GM12878 (cell line): ENCODE measurements at regions not wholly inside any gene's neighbourhood (a gene's known extent, or its start where the extent isn't known, plus 50 kb on each side); places are given as distances from the start of the nearest gene placed in this dataset.
"Not testable (repeated sequence)": the region's sequence is repeated elsewhere in the genome, so short reads cannot be mapped to it uniquely, and the experiment has no call there.

Source experiments
- EZH2 ChIP-seq: IDR thresholded peaks from 2 replicates; pipeline ENCODE4 v1.6.1; 2012; ENCODE audit warnings: low read depth, mild to moderate bottlenecking, control low read depth, inconsistent platforms, low read length, borderline replicate concordance; ENCODE audit not compliant: control insufficient read depth
- HDAC6 ChIP-seq: fragments of 200-600 bp; sonication (generic); IDR thresholded peaks from one replicate; pipeline ENCODE4 v1.8.0; 2017; ENCODE audit warnings: antibody characterized with exemption; ENCODE audit not compliant: unreplicated experiment
- HDGF ChIP-seq: fragments of 450-650 bp; IDR thresholded peaks from 2 replicates; pipeline ENCODE4 v1.6.1; 2016; ENCODE audit warnings: antibody characterized with exemption
- KAT2A ChIP-seq: conservative IDR thresholded peaks from 2 replicates; pipeline ENCODE4 v1.6.1; 2011; ENCODE audit warnings: low read depth, low read length; ENCODE audit not compliant: control insufficient read depth
- MEF2A ChIP-seq: IDR thresholded peaks from 2 replicates; pipeline ENCODE4 v1.6.1; 2011; ENCODE audit warnings: low read depth, mild to moderate bottlenecking, low read length, moderate library complexity; ENCODE audit not compliant: insufficient read depth
- POLR2A ChIP-seq: IDR thresholded peaks from 2 replicates; pipeline ENCODE4 v1.6.1; 2011; ENCODE audit warnings: low read depth, mild to moderate bottlenecking, low read length
- POLR2AphosphoS5 ChIP-seq: IDR thresholded peaks from 2 replicates; pipeline ENCODE4 v1.6.1; 2011; ENCODE audit warnings: mild to moderate bottlenecking, low read length, inconsistent platforms
- RFX5 ChIP-seq: IDR thresholded peaks from 2 replicates; pipeline ENCODE4 v1.6.1; 2011; ENCODE audit warnings: low read depth, low read length, improper control_type of control experiment
- TAF1 ChIP-seq: IDR thresholded peaks from 2 replicates; pipeline ENCODE4 v1.6.1; 2011; ENCODE audit warnings: mild to moderate bottlenecking, low read depth, low read length, borderline replicate concordance
- TBL1XR1 ChIP-seq: IDR thresholded peaks from 2 replicates; pipeline ENCODE4 v1.6.1; 2012; ENCODE audit warnings: low read depth, low read length, improper control_type of control experiment
- ZNF207 ChIP-seq: fragments of 450-650 bp; IDR thresholded peaks from 2 replicates; pipeline ENCODE4 v1.6.1; 2014; ENCODE audit warnings: antibody characterized with exemption, mild to moderate bottlenecking, borderline replicate concordance
- ZNF24 ChIP-seq: fragments of 450-650 bp; IDR thresholded peaks from 2 replicates; pipeline ENCODE4 v1.6.1; 2017; ENCODE audit warnings: antibody characterized with exemption, mild to moderate bottlenecking
- ZNF274 ChIP-seq: IDR thresholded peaks from one replicate; pipeline ENCODE4 v1.8.0; 2011; ENCODE audit not compliant: insufficient read length, insufficient read depth
- TF ChIP-seq, protein P1 (sequence below), 3 experiments: IDR thresholded peaks in 2 of 3; conservative IDR thresholded peaks in 1 of 3; 2 replicates each; pipeline ENCODE4 v1.5.1; 2011; ENCODE audit warnings: low read depth in 3 of 3, low read length in 3 of 3, mild to moderate bottlenecking in 3 of 3, control low read depth in 2 of 3, moderate library complexity in 2 of 3, inconsistent platforms in 1 of 3, mixed read lengths in 1 of 3; ENCODE audit not compliant: control insufficient read depth in 2 of 3, insufficient read depth in 1 of 3; ENCODE audit errors: extremely low read depth in 1 of 3

DNA sequence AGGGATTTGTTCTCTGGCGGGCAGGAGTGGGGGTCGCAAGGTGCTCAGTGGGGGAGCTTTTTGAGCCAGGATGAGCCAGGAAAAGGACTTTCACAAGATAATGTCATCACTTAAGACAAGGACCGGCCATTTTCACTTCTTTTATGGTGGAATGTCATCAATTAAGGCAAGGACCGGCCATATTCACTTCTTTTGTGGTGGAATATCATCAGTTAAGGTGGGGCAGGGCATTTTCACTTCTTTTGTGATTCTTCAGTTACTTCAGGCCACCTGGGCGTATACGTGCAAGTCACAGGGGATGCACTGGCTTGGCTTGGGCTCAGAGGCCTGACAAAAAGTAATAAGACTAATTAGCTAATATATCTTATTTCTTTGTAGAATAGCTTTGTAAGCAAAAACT lies 252.1 kb upstream of the TYRP1 start:
- TF ChIP-seq EZH2, POLR2AphosphoS5, ZNF207, MEF2A, POLR2A, HDGF, TBL1XR1, HDAC6, ZNF274, ZNF24, RFX5, KAT2A, TAF1: not testable (repeated sequence)
- TF ChIP-seq, protein P1, sequence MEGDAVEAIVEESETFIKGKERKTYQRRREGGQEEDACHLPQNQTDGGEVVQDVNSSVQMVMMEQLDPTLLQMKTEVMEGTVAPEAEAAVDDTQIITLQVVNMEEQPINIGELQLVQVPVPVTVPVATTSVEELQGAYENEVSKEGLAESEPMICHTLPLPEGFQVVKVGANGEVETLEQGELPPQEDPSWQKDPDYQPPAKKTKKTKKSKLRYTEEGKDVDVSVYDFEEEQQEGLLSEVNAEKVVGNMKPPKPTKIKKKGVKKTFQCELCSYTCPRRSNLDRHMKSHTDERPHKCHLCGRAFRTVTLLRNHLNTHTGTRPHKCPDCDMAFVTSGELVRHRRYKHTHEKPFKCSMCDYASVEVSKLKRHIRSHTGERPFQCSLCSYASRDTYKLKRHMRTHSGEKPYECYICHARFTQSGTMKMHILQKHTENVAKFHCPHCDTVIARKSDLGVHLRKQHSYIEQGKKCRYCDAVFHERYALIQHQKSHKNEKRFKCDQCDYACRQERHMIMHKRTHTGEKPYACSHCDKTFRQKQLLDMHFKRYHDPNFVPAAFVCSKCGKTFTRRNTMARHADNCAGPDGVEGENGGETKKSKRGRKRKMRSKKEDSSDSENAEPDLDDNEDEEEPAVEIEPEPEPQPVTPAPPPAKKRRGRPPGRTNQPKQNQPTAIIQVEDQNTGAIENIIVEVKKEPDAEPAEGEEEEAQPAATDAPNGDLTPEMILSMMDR (IDR thresholded peaks at IDR 0.05 in 2 of 3, conservative IDR thresholded peaks at IDR 0.05 in 1 of 3; ENCODE audit: control insufficient read depth in 2 of 3, extremely low read depth in 1 of 3, insufficient read depth in 1 of 3, low read depth in 3 of 3, low read length in 3 of 3): not testable (repeated sequence)
